WTC11 (cell line): ENCODE measurements at regions not wholly inside any gene's neighbourhood (a gene's known extent, or its start where the extent isn't known, plus 50 kb on each side); places are given as distances from the start of the nearest gene placed in this dataset.
"Not testable (repeated sequence)": the region's sequence is repeated elsewhere in the genome, so short reads cannot be mapped to it uniquely, and the experiment has no call there.

Experiments used
- ATAC-seq: fragments of 200-7000 bp; cut with Tn5 transposase; 2 replicates; pipeline ENCODE4 v1.10.0; 2021; ENCODE audit warnings: mild to moderate bottlenecking, moderate library complexity
- CTCF ChIA-PET: fragments of 300-600 bp; sonication (Branson Sonifier 250); formaldehyde crosslinking; loops from one replicate; lab custom pipeline; 2021; ENCODE audit warnings: antibody characterized with exemption; lab: Charles Lee
- POLR2A ChIA-PET: fragments of 350-600 bp; sonication (Branson Sonifier 250); formaldehyde crosslinking; loops from one replicate; lab custom pipeline; 2021; ENCODE audit warnings: antibody characterized with exemption; lab: Charles Lee
- DNase-seq: peaks from one replicate; pipeline ENCODE4 v3.0.0; 2021; ENCODE audit warnings: low spot score
- H3K27ac Mint-ChIP-seq: 2 replicates; pipeline ENCODE4 v1.8.0; 2021; ENCODE audit warnings: mixed read lengths
- H3K27me3 Mint-ChIP-seq: 2 replicates; pipeline ENCODE4 v1.8.0; 2021; ENCODE audit warnings: low read depth, mild to moderate bottlenecking, moderate library complexity, mixed read lengths
- H3K36me3 Mint-ChIP-seq: 2 replicates; pipeline ENCODE4 v1.8.0; 2021; ENCODE audit warnings: mixed read lengths
- H3K4me1 Mint-ChIP-seq: 2 replicates; pipeline ENCODE4 v1.8.0; 2022; ENCODE audit warnings: mixed read lengths
- H3K4me3 Mint-ChIP-seq: 2 replicates; pipeline ENCODE4 v1.8.0; 2021; ENCODE audit warnings: mild to moderate bottlenecking, moderate library complexity, mixed read lengths
- H3K9me3 Mint-ChIP-seq: 2 replicates; pipeline ENCODE4 v1.8.0; 2021; ENCODE audit warnings: mixed read lengths
- AFF4 ChIP-seq: sonication (generic); formaldehyde crosslinking; IDR thresholded peaks from 2 replicates; pipeline ENCODE4 v1.8.1; 2023; ENCODE audit warnings: mild to moderate bottlenecking, missing genetic modification reagents, borderline replicate concordance
- CTCF ChIP-seq: fragments of 200-600 bp; IDR thresholded peaks from 2 replicates; pipeline ENCODE4 v1.8.0; 2022; ENCODE audit warnings: antibody characterized with exemption
- E2F1 ChIP-seq: sonication (generic); formaldehyde crosslinking; IDR thresholded peaks from 2 replicates; pipeline ENCODE4 v1.8.0; 2022; ENCODE audit warnings: mild to moderate bottlenecking, missing genetic modification reagents
- KAT7 ChIP-seq: sonication (generic); formaldehyde crosslinking; IDR thresholded peaks from 2 replicates; pipeline ENCODE4 v1.8.1; 2023; ENCODE audit warnings: missing genetic modification reagents, mild to moderate bottlenecking, borderline replicate concordance
- MLX ChIP-seq: sonication (generic); formaldehyde crosslinking; IDR thresholded peaks from 2 replicates; pipeline ENCODE4 v1.8.1; 2023; ENCODE audit warnings: mild to moderate bottlenecking, missing genetic modification reagents, moderate library complexity
- NFE2L1 ChIP-seq: sonication (generic); formaldehyde crosslinking; IDR thresholded peaks from 2 replicates; pipeline ENCODE4 v1.8.1; 2023; ENCODE audit warnings: missing genetic modification reagents
- NR1H2 ChIP-seq: sonication (generic); formaldehyde crosslinking; IDR thresholded peaks from 2 replicates; pipeline ENCODE4 v1.9.0; 2021; ENCODE audit warnings: mild to moderate bottlenecking, moderate library complexity, missing genetic modification reagents
- OVOL2 ChIP-seq: fragments of 250-450 bp; sonication (Bioruptor Pico); IDR thresholded peaks from 2 replicates; pipeline ENCODE4 v1.9.0; 2021; ENCODE audit warnings: mild to moderate bottlenecking, borderline replicate concordance
- RELA ChIP-seq: sonication (generic); formaldehyde crosslinking; IDR thresholded peaks from 2 replicates; pipeline ENCODE4 v1.8.1; 2022; ENCODE audit warnings: missing genetic modification reagents, mild to moderate bottlenecking, borderline replicate concordance
- SMAD3 ChIP-seq: sonication (generic); formaldehyde crosslinking; IDR thresholded peaks from 2 replicates; pipeline ENCODE4 v1.8.0; 2022; ENCODE audit warnings: missing genetic modification reagents, mild to moderate bottlenecking, borderline replicate concordance
- TEAD1 ChIP-seq: sonication (generic); formaldehyde crosslinking; IDR thresholded peaks from 2 replicates; pipeline ENCODE4 v1.8.0; 2022; ENCODE audit warnings: mild to moderate bottlenecking, missing genetic modification reagents
- ZNF121 ChIP-seq: sonication (generic); formaldehyde crosslinking; IDR thresholded peaks from 2 replicates; pipeline ENCODE4 v1.8.0; 2023; ENCODE audit warnings: missing genetic modification reagents
- ZNF416 ChIP-seq: fragments of 250-450 bp; sonication (Bioruptor Pico); IDR thresholded peaks from 2 replicates; pipeline ENCODE4 v1.9.0; 2021; ENCODE audit warnings: mild to moderate bottlenecking, inconsistent platforms
- TF ChIP-seq, protein P1 (sequence below): sonication (generic); formaldehyde crosslinking; IDR thresholded peaks from 2 replicates; pipeline ENCODE4 v1.8.1; 2022; ENCODE audit warnings: mild to moderate bottlenecking, missing genetic modification reagents, moderate library complexity, borderline replicate concordance
- TF ChIP-seq, protein P2 (sequence below): fragments of 250-450 bp; sonication (Bioruptor Pico); IDR thresholded peaks from 2 replicates; pipeline ENCODE4 v1.8.0; 2021; ENCODE audit warnings: mild to moderate bottlenecking
- TF ChIP-seq, protein P3 (sequence below): sonication (generic); formaldehyde crosslinking; conservative IDR thresholded peaks from 2 replicates; pipeline ENCODE4 v1.8.1; 2022; ENCODE audit warnings: mild to moderate bottlenecking, missing genetic modification reagents
- TF ChIP-seq, protein P4 (sequence below): sonication (generic); formaldehyde crosslinking; IDR thresholded peaks from 2 replicates; pipeline ENCODE4 v1.8.1; 2023; ENCODE audit warnings: mild to moderate bottlenecking, moderate library complexity, missing genetic modification reagents

DNA sequence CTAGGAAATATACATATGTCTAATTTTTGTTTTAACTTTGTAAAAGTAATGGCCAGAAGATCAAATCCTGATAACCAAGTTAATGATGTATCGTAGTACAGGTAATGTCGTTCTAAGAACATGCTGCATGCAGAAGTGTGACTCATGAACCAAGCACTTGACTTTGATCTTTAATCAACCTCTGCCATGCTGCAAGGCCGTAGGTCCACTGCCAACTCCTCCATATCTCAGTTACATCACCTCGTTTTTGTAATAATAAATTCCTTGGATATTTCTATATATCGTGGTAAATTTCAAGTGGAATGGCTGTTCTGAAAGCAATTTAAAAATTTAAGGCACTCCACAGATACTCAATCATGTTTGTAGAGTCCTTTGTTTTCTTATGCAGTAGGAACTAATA, 771.7 kb downstream of the EPHA7 start (continued):
- TF ChIP-seq, protein P1, sequence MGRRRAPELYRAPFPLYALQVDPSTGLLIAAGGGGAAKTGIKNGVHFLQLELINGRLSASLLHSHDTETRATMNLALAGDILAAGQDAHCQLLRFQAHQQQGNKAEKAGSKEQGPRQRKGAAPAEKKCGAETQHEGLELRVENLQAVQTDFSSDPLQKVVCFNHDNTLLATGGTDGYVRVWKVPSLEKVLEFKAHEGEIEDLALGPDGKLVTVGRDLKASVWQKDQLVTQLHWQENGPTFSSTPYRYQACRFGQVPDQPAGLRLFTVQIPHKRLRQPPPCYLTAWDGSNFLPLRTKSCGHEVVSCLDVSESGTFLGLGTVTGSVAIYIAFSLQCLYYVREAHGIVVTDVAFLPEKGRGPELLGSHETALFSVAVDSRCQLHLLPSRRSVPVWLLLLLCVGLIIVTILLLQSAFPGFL (CRISPR knock-in tag), result no peak
- TF ChIP-seq NFE2L1 (CRISPR knock-in tag), result no peak
- TF ChIP-seq TEAD1, result no peak
- TF ChIP-seq, all 79 proteins: peak for 0

DNA sequence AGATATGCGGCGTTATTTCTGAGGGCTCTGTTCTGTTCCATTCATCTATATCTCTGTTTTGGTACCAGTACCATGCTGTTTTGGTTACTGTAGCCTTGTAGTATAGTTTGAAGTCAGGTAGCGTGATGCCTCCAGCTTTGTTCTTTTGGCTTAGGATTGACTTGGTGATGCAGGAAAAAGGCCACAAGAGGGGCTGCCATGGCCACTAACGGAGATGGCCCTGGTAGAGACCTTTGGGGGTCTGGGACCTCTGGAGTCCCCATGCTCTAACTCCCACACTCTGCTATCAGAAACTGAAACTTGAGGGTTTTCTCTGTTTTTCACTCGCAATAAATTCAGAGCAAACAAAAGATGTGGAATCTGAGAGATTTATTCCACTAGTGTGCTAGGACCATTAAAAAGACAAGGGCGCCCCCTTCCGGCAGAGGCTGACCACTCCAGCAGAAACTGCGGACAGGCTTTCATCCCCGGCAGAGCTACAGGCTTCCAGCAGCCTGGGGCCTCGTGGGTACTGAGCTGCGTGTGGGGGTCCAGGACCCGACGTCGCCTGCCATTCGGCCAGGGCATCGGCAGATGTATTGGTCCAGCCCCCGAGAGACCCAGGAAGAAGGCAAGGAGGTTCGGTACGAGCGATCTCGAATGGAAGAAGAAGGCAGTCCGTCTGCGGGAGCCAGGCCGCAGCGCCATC, 775.1 kb downstream of the EPHA7 start:
- POLR2A ChIA-PET, H3K36me3 Mint-ChIP-seq, H3K4me1 Mint-ChIP-seq, H3K9me3 Mint-ChIP-seq, H3K27me3 Mint-ChIP-seq, H3K27ac Mint-ChIP-seq: not testable (repeated sequence)
- CTCF ChIA-PET, result interaction anchor here (0.6 to 1.3 kb wide), 11 partner anchors 12 to 1563 kb away, joined by 3 to 4 read pairs (median 3); no protein-coding TSS in a partner anchor
- DNase-seq (peak; percentile 89), ATAC-seq (peak; percentile 100)
- TF ChIP-seq CTCF, result peak; percentile 88
- H3K4me3 Mint-ChIP-seq, result peak overlapping the region; percentile 39; the same call in 1 of the 2 replicates

DNA sequence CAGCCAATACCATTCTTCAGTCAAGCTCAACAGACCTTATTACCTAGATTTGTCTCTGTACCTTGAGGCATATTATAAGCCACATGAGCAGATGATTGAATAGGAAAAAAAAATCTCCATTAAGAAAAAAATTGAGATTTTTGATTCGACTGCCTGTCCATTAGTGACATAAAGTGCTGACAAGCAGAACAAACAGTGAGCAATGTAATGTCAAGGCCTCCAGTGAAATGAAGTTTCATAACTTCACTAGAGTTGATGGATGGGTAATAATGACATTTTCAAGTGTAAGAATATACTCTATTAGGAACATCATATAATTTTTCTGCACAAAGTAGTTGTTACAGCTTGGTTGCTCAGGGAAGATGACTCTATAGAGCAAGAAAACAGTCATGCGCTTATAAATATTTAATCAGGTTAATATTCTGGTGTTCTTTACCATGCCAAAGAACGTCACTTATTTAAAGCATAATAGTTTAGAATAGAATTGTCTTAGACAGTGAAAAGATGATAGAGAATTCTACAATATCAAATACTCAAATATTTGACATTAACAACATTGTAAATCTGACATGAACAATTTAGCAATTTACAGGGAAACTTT, 783.7 kb downstream of the EPHA7 start:
- Mint-ChIP-seq H3K9me3 (no peaks in the 10 kb centered on the region), H3K4me1 (no peaks in the 10 kb centered on the region), H3K36me3 (no peaks in the 10 kb centered on the region), H3K27ac (no peak overlapping the region), H3K27me3 (no peaks in the 10 kb centered on the region; the same call in 1 of the 2 replicates), H3K4me3 (no peak overlapping the region)
- no peak for DNase-seq
- POLR2A ChIA-PET, result no interaction called here
- ATAC-seq, result no peak
- CTCF ChIA-PET, result no interaction called here
- TF ChIP-seq AFF4 (CRISPR knock-in tag) (no peak), RELA (no peak), NR1H2 (CRISPR knock-in tag) (no peak), SMAD3 (CRISPR knock-in tag) (no peak), KAT7 (CRISPR knock-in tag) (no peak), OVOL2 (CRISPR knock-in tag) (no peak), E2F1 (CRISPR knock-in tag) (no peak), MLX (CRISPR knock-in tag) (no peak), ZNF121 (CRISPR knock-in tag) (no peak), ZNF416 (CRISPR knock-in tag) (no peak)
- TF ChIP-seq, protein P2, sequence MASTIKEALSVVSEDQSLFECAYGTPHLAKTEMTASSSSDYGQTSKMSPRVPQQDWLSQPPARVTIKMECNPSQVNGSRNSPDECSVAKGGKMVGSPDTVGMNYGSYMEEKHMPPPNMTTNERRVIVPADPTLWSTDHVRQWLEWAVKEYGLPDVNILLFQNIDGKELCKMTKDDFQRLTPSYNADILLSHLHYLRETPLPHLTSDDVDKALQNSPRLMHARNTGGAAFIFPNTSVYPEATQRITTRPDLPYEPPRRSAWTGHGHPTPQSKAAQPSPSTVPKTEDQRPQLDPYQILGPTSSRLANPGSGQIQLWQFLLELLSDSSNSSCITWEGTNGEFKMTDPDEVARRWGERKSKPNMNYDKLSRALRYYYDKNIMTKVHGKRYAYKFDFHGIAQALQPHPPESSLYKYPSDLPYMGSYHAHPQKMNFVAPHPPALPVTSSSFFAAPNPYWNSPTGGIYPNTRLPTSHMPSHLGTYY (CRISPR knock-in tag), result no peak
- TF ChIP-seq, protein P3, sequence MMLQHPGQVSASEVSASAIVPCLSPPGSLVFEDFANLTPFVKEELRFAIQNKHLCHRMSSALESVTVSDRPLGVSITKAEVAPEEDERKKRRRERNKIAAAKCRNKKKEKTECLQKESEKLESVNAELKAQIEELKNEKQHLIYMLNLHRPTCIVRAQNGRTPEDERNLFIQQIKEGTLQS, result no peak
- TF ChIP-seq, protein P4, sequence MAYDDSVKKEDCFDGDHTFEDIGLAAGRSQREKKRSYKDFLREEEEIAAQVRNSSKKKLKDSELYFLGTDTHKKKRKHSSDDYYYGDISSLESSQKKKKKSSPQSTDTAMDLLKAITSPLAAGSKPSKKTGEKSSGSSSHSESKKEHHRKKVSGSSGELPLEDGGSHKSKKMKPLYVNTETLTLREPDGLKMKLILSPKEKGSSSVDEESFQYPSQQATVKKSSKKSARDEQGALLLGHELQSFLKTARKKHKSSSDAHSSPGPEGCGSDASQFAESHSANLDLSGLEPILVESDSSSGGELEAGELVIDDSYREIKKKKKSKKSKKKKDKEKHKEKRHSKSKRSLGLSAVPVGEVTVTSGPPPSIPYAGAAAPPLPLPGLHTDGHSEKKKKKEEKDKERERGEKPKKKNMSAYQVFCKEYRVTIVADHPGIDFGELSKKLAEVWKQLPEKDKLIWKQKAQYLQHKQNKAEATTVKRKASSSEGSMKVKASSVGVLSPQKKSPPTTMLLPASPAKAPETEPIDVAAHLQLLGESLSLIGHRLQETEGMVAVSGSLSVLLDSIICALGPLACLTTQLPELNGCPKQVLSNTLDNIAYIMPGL, result no peak
